ENCODE measurements at regions not wholly inside any gene's neighbourhood (a gene's known extent, or its start where the extent isn't known, plus 50 kb on each side); places are given as distances from the start of the nearest gene placed in this dataset.
"Not testable (repeated sequence)": the region's sequence is repeated elsewhere in the genome, so short reads cannot be mapped to it uniquely, and the experiment has no call there.

GRCh38 chrX:120731386-120731785 is 101.5 kb upstream of the C1GALT1C1 start:
- DNase-seq (no peak), FAIRE-seq (no peak)
- Histone ChIP-seq H3K4me3 (ENCODE audit: low read length in 3 of 3) (no peak overlapping the region), H3K9me3 (ENCODE audit: control insufficient read depth in 2 of 3, insufficient read depth in 1 of 3, low read length in 3 of 3) (no peaks in the 10 kb centered on the region), H3K9ac (ENCODE audit: low read length in 3 of 3) (no peak overlapping the region), H3K4me1 (ENCODE audit: control insufficient read depth in 2 of 3, insufficient read depth in 2 of 3, low read depth in 1 of 3, low read length in 3 of 3) (no peaks in the 10 kb centered on the region), H3K27ac (ENCODE audit: low read depth in 2 of 2, low read length in 2 of 2) (no peak overlapping the region), H3K36me3 (ENCODE audit: control insufficient read depth in 2 of 3, insufficient read depth in 3 of 3, low read length in 3 of 3) (no peaks in the 10 kb centered on the region), H3K27me3 (ENCODE audit: control insufficient read depth, insufficient read depth, low read length) (no peaks in the 10 kb centered on the region)
- intact Hi-C loops (cut with DNase I) = no loop called here
- TF ChIP-seq CTCF (IDR thresholded peaks at IDR 0.05; ENCODE audit: borderline replicate concordance, extremely low read depth, insufficient read depth) = no peak

DNA sequence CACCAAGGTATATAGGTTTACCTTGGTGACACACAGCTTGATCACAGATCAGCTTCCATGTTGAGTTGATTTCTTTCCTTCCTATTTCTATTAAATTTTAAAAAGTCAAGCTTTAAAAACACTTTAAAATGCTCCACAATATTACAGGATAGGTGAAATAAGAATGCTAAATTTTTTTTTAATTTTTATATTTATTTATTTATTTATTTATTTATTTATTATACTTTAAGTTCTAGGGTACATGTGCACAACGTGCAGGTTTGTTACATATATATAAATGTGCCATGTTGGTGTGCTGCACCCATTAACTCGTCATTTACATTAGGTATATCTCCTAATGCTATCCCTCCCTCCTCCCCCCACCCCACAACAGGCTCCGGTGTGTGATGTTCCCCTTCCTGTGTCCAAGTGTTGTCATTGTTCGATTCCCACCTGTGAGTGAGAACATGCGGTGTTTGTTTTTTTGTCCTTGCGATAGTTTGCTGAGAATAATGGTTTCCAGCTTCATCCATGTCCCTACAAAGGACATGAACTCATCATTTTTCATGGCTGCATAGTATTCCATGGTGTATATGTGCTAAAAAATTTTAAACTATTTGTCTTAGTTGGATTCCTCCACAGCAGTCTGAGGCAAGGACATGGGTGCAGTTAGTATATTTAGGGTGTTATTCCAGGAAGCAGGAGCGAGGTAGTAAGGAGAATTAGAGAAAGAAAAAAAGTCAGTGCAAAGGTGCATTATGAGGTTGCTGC is 99.8 kb upstream of the C1GALT1C1 start:
- H3K9me3 ChIP-seq (ENCODE audit: control insufficient read depth in 2 of 3, insufficient read depth in 1 of 3, low read length in 3 of 3); H3K4me1 ChIP-seq (ENCODE audit: control insufficient read depth in 2 of 3, insufficient read depth in 2 of 3, low read depth in 1 of 3, low read length in 3 of 3); H3K36me3 ChIP-seq (ENCODE audit: control insufficient read depth in 2 of 3, insufficient read depth in 3 of 3, low read length in 3 of 3); H3K9ac ChIP-seq (ENCODE audit: low read length in 3 of 3); FAIRE-seq; H3K27me3 ChIP-seq (ENCODE audit: control insufficient read depth, insufficient read depth, low read length); H3K27ac ChIP-seq (ENCODE audit: low read depth in 2 of 2, low read length in 2 of 2); DNase-seq; intact Hi-C loops (cut with DNase I); H3K4me3 ChIP-seq (ENCODE audit: low read length in 3 of 3): not testable (repeated sequence)

DNA sequence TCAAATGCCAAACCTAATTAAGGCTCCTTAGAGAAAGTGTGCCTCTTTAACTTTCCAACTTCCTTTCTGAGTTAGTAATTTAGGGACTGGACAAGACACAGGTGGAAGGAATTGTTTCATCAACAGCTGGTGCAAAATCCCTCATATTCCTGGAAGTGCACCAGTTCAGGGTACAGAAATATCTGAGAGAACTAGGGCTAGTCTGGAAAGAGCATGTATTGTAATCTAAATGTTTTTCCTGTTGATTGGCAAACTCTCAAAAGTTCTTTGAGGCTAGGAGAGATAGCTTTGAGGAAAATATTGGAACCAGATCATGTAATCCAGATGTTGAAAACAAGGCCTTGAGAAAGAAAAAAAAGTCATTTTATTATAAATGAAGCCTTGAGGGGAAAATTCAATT is 98.1 kb upstream of the C1GALT1C1 start:
- H3K27me3 ChIP-seq (ENCODE audit: control insufficient read depth, insufficient read depth, low read length) = no peaks in the 10 kb centered on the region
- FAIRE-seq = no peak
- intact Hi-C loops (cut with DNase I) = no loop called here
- DNase-seq = no peak
- H3K36me3 ChIP-seq (ENCODE audit: control insufficient read depth in 2 of 3, insufficient read depth in 3 of 3, low read length in 3 of 3) = no peaks in the 10 kb centered on the region
- no peak overlapping the region for H3K9ac ChIP-seq (ENCODE audit: low read length in 3 of 3)
- H3K4me3 ChIP-seq (ENCODE audit: low read length in 3 of 3) = no peak overlapping the region
- H3K9me3 ChIP-seq (ENCODE audit: control insufficient read depth in 2 of 3, insufficient read depth in 1 of 3, low read length in 3 of 3) = no peaks in the 10 kb centered on the region
- no peak overlapping the region for H3K27ac ChIP-seq (ENCODE audit: low read depth in 2 of 2, low read length in 2 of 2)
- no peak for TF ChIP-seq CTCF (IDR thresholded peaks at IDR 0.05; ENCODE audit: borderline replicate concordance, extremely low read depth, insufficient read depth)
- no peaks in the 10 kb centered on the region for H3K4me1 ChIP-seq (ENCODE audit: control insufficient read depth in 2 of 3, insufficient read depth in 2 of 3, low read depth in 1 of 3, low read length in 3 of 3)

DNA sequence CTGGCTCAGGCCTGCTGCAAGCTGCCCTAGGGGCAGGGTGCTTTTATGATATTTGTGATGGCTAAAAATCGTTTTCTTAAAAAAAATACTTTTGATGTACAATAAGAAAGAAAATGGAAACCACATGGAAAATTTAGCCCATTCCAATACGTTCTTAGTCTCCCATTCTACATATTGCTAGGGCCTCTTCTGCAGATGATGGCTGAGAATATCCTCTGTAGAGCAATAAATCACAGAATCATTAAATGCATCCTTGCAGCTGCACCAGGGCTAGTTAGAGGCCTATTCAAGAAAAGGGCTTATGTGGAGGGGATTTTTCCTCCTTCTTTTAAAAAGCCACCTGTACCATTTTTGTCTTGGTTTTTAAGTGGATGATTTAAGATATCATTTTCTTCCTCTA is 97.6 kb upstream of the C1GALT1C1 start:
- intact Hi-C loops (cut with DNase I) = no loop called here
- no peak for DNase-seq
- TF ChIP-seq CTCF (IDR thresholded peaks at IDR 0.05; ENCODE audit: borderline replicate concordance, extremely low read depth, insufficient read depth) = no peak
- Histone ChIP-seq H3K36me3 (ENCODE audit: control insufficient read depth in 2 of 3, insufficient read depth in 3 of 3, low read length in 3 of 3) (no peaks in the 10 kb centered on the region), H3K4me1 (ENCODE audit: control insufficient read depth in 2 of 3, insufficient read depth in 2 of 3, low read depth in 1 of 3, low read length in 3 of 3) (no peaks in the 10 kb centered on the region), H3K9me3 (ENCODE audit: control insufficient read depth in 2 of 3, insufficient read depth in 1 of 3, low read length in 3 of 3) (no peaks in the 10 kb centered on the region), H3K4me3 (ENCODE audit: low read length in 3 of 3) (no peak overlapping the region), H3K27me3 (ENCODE audit: control insufficient read depth, insufficient read depth, low read length) (no peaks in the 10 kb centered on the region), H3K27ac (ENCODE audit: low read depth in 2 of 2, low read length in 2 of 2) (no peak overlapping the region), H3K9ac (ENCODE audit: low read length in 3 of 3) (no peak overlapping the region)
- no peak for FAIRE-seq
